BE2C (cell line): ENCODE measurements at regions not wholly inside any gene's neighbourhood (a gene's known extent, or its start where the extent isn't known, plus 50 kb on each side); places are given as distances from the start of the nearest gene placed in this dataset.

Experiments used
- DNase-seq: peaks from one replicate; pipeline ENCODE4 v3.0.0-alpha.2; 2020
- H3K27me3 ChIP-seq: fragments of 250-450 bp; sonication (Bioruptor Pico); 2 replicates; pipeline ENCODE4 v1.5.1; 2020; ENCODE audit warnings: mild to moderate bottlenecking
- H3K36me3 ChIP-seq: fragments of 250-450 bp; sonication (Bioruptor Pico); 2 replicates; pipeline ENCODE4 v1.5.1; 2020; ENCODE audit warnings: mild to moderate bottlenecking
- H3K4me1 ChIP-seq: fragments of 250-450 bp; sonication (Bioruptor Pico); 2 replicates; pipeline ENCODE4 v1.5.1; 2020
- H3K4me3 ChIP-seq: 2 replicates; pipeline ENCODE4 v1.5.1; 2011; ENCODE audit warnings: low read depth, low read length
- H3K9me3 ChIP-seq: fragments of 250-450 bp; sonication (Bioruptor Pico); 2 replicates; pipeline ENCODE4 v1.5.1; 2020
- TF ChIP-seq, protein P1 (sequence below): IDR thresholded peaks from 2 replicates; pipeline ENCODE4 v1.5.1; 2012; ENCODE audit warnings: mild to moderate bottlenecking, low read depth, low read length

GRCh38 chr1:79692519-79692918 lies 686.0 kb upstream of the ADGRL4 start:
- TF ChIP-seq, protein P1, sequence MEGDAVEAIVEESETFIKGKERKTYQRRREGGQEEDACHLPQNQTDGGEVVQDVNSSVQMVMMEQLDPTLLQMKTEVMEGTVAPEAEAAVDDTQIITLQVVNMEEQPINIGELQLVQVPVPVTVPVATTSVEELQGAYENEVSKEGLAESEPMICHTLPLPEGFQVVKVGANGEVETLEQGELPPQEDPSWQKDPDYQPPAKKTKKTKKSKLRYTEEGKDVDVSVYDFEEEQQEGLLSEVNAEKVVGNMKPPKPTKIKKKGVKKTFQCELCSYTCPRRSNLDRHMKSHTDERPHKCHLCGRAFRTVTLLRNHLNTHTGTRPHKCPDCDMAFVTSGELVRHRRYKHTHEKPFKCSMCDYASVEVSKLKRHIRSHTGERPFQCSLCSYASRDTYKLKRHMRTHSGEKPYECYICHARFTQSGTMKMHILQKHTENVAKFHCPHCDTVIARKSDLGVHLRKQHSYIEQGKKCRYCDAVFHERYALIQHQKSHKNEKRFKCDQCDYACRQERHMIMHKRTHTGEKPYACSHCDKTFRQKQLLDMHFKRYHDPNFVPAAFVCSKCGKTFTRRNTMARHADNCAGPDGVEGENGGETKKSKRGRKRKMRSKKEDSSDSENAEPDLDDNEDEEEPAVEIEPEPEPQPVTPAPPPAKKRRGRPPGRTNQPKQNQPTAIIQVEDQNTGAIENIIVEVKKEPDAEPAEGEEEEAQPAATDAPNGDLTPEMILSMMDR: no peak
- no peaks in the 10 kb centered on the region for H3K27me3 ChIP-seq
- no peaks in the 10 kb centered on the region for H3K4me1 ChIP-seq
- H3K9me3 ChIP-seq: no peaks in the 10 kb centered on the region
- no peaks in the 10 kb centered on the region for H3K36me3 ChIP-seq
- H3K4me3 ChIP-seq: no peak overlapping the region
- DNase-seq: no peak

- DNase-seq: no peak
- no peak overlapping the region for H3K4me3 ChIP-seq
- TF ChIP-seq, protein P1: no peak
Observed at GRCh38 chr1:79688932-79689331, 682.4 kb upstream of the ADGRL4 start.

DNA sequence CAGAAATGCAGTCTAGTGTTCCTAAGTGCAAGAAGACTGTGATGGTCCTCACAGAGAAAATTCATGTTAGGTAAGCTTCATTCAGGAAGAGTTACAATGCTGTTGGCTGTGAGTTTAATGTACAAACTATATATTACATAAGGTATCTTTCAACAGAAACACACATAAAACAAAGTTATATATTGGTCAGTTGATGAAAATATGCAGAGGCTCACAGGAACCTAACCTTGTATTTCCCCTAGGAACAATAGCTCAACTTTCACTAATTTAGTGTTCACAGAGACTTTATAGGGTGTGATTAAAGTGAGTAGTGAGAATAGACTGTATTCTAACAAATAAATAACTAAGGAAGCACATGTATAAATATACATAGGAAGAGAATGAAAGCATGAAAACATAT lies 676.9 kb upstream of the ADGRL4 start:
- no peaks in the 10 kb centered on the region for H3K27me3 ChIP-seq
- H3K4me1 ChIP-seq: no peaks in the 10 kb centered on the region
- DNase-seq: no peak
- no peaks in the 10 kb centered on the region for H3K36me3 ChIP-seq
- no peaks in the 10 kb centered on the region for H3K9me3 ChIP-seq
- TF ChIP-seq, protein P1: no peak
- H3K4me3 ChIP-seq: no peak overlapping the region

More at GRCh38 chr1:79688932-79689331, 682.4 kb upstream of the ADGRL4 start:
- no peaks in the 10 kb centered on the region for H3K9me3 ChIP-seq
- H3K4me1 ChIP-seq: no peaks in the 10 kb centered on the region
- H3K36me3 ChIP-seq: no peaks in the 10 kb centered on the region
- H3K27me3 ChIP-seq: no peaks in the 10 kb centered on the region

DNA sequence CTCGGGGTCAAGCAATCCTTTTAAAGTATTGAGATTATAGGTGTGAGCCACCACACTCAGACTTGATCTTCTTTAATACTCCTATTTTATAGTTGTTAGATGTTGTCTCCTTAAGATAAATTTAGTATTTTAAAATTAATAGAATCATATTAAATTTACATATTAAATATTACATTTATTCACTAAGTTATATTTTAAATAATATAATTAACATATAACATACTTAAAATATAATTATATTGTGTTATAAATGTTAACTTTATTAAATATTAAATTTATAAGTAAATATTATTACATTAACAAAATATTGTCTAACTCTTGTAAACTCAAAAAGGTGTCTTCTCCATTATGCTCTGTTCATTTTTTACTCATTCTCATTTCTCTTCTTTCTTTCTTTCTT lies 675.9 kb upstream of the ADGRL4 start:
- TF ChIP-seq, protein P1: no peak
- H3K27me3 ChIP-seq: no peaks in the 10 kb centered on the region
- no peaks in the 10 kb centered on the region for H3K9me3 ChIP-seq
- no peak overlapping the region for H3K4me3 ChIP-seq
- H3K36me3 ChIP-seq: no peaks in the 10 kb centered on the region
- no peak for DNase-seq
- H3K4me1 ChIP-seq: no peaks in the 10 kb centered on the region

DNA sequence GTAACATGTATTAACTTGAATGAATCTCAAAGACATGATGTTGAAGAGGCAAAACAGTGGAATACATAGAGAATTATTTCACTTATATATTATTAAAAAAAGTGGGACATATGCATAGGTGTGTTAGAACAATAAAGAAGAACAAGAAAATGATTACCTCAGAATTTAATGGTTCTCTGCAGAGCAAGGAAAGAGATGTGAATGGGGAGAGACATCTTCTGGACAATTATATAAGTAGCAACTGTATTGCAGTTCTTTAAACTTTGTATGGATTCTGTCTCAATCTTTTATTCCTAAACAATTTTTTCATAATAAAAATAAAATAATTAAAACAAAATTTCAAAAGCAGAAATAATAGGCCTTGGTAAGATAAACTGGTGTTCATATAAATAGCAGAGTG lies 674.9 kb upstream of the ADGRL4 start:
- TF ChIP-seq, protein P1: no peak
- no peak for DNase-seq
- Histone ChIP-seq H3K27me3 (no peaks in the 10 kb centered on the region), H3K4me1 (no peaks in the 10 kb centered on the region), H3K4me3 (no peak overlapping the region), H3K9me3 (no peaks in the 10 kb centered on the region), H3K36me3 (no peaks in the 10 kb centered on the region)

DNA sequence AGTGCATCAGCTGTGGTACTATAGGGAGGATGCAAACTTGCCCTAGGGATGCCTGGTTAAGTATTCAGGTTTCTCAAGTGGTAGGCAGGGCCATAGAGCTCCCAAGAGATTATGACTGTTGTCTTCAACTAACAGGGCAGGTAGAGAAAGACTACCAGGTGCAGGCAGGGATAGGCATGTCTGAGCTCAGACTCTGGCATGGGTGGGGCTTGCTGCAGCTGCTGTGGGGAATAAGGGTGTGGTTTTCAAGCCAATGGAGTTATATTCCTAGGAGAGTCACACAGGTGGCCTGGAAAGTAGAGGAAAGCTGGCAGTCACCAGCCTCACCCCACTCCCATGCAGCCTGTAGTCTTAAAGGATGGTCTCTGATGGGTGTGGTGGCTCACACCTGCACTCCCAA lies 673.4 kb upstream of the ADGRL4 start:
- Histone ChIP-seq H3K9me3 (no peaks in the 10 kb centered on the region), H3K36me3 (no peaks in the 10 kb centered on the region), H3K4me3 (no peak overlapping the region), H3K4me1 (no peaks in the 10 kb centered on the region), H3K27me3 (no peaks in the 10 kb centered on the region)
- no peak for DNase-seq
- TF ChIP-seq, protein P1: no peak
